Activated naive CD4-positive, alpha-beta T cell treated with anti-CD3 and anti-CD28 coated beads, Interleukin-2, amount 50 U/mL, for 24 hours (primary cell): ENCODE measurements at regions not wholly inside any gene's neighbourhood (a gene's known extent, or its start where the extent isn't known, plus 50 kb on each side); places are given as distances from the start of the nearest gene placed in this dataset.
"Not testable (repeated sequence)": the region's sequence is repeated elsewhere in the genome, so short reads cannot be mapped to it uniquely, and the experiment has no call there.

Source experiments
- H3K27ac Mint-ChIP-seq: one replicate; pipeline ENCODE4 v1.8.0; 2021; ENCODE audit warnings: mild to moderate bottlenecking, mixed read lengths
- H3K27me3 Mint-ChIP-seq: one replicate; pipeline ENCODE4 v1.8.0; 2021; ENCODE audit warnings: mixed read lengths
- H3K36me3 Mint-ChIP-seq: one replicate; pipeline ENCODE4 v1.8.0; 2021; ENCODE audit warnings: mixed read lengths
- H3K4me1 Mint-ChIP-seq: one replicate; pipeline ENCODE4 v1.8.0; 2021; ENCODE audit warnings: mixed read lengths
- H3K4me3 Mint-ChIP-seq: one replicate; pipeline ENCODE4 v1.8.0; 2021; ENCODE audit warnings: mild to moderate bottlenecking, mixed read lengths
- H3K9me3 Mint-ChIP-seq: one replicate; pipeline ENCODE4 v1.8.0; 2021; ENCODE audit warnings: mixed read lengths

- no peak overlapping the region for H3K4me3 Mint-ChIP-seq
- H3K4me1 Mint-ChIP-seq, result no peaks in the 10 kb centered on the region
- H3K36me3 Mint-ChIP-seq, result no peaks in the 10 kb centered on the region
- no peak overlapping the region for H3K27ac Mint-ChIP-seq
- H3K27me3 Mint-ChIP-seq, result no peaks in the 10 kb centered on the region
- H3K9me3 Mint-ChIP-seq, result no peaks in the 10 kb centered on the region
Observed at GRCh38 chr10:65172249-65172648, 1651.0 kb downstream of the REEP3 start.

GRCh38 chr10:65176994-65177393 is 1655.8 kb downstream of the REEP3 start:
- no peaks in the 10 kb centered on the region for H3K36me3 Mint-ChIP-seq
- no peaks in the 10 kb centered on the region for H3K27me3 Mint-ChIP-seq
- no peaks in the 10 kb centered on the region for H3K4me1 Mint-ChIP-seq
- H3K4me3 Mint-ChIP-seq, result no peak overlapping the region
- H3K9me3 Mint-ChIP-seq, result peaks cover 6% of the 10 kb centered on the region
- no peak overlapping the region for H3K27ac Mint-ChIP-seq

- Mint-ChIP-seq H3K9me3 (peaks cover 6% of the 10 kb centered on the region), H3K4me3 (no peak overlapping the region), H3K36me3 (no peaks in the 10 kb centered on the region), H3K27ac (no peak overlapping the region), H3K27me3 (no peaks in the 10 kb centered on the region), H3K4me1 (no peaks in the 10 kb centered on the region)
Observed at GRCh38 chr10:65183236-65183635, 1662.0 kb downstream of the REEP3 start.

GRCh38 chr10:65186668-65187067 is 1665.5 kb downstream of the REEP3 start:
- not testable (repeated sequence) for H3K4me3 Mint-ChIP-seq, H3K4me1 Mint-ChIP-seq, H3K27me3 Mint-ChIP-seq, H3K9me3 Mint-ChIP-seq, H3K36me3 Mint-ChIP-seq, H3K27ac Mint-ChIP-seq

GRCh38 chr10:65194126-65194525 is 1672.9 kb downstream of the REEP3 start:
- no peaks in the 10 kb centered on the region for H3K27me3 Mint-ChIP-seq
- H3K4me1 Mint-ChIP-seq, result no peaks in the 10 kb centered on the region
- H3K27ac Mint-ChIP-seq, result no peak overlapping the region
- no peaks in the 10 kb centered on the region for H3K36me3 Mint-ChIP-seq
- no peak overlapping the region for H3K4me3 Mint-ChIP-seq
- peaks cover 6% of the 10 kb centered on the region for H3K9me3 Mint-ChIP-seq

- H3K9me3 Mint-ChIP-seq, result peaks cover 6% of the 10 kb centered on the region
- no peak overlapping the region for H3K27ac Mint-ChIP-seq
- H3K27me3 Mint-ChIP-seq, result no peaks in the 10 kb centered on the region
- no peak overlapping the region for H3K4me3 Mint-ChIP-seq
- H3K36me3 Mint-ChIP-seq, result no peaks in the 10 kb centered on the region
- H3K4me1 Mint-ChIP-seq, result no peaks in the 10 kb centered on the region
Observed at GRCh38 chr10:65194555-65194954, 1673.4 kb downstream of the REEP3 start.

- Mint-ChIP-seq H3K4me1 (no peaks in the 10 kb centered on the region), H3K9me3 (peaks cover 6% of the 10 kb centered on the region), H3K27me3 (no peaks in the 10 kb centered on the region), H3K36me3 (no peaks in the 10 kb centered on the region), H3K27ac (no peak overlapping the region), H3K4me3 (no peak overlapping the region)
Observed at GRCh38 chr10:65196111-65196510, 1674.9 kb downstream of the REEP3 start.

GRCh38 chr10:65197935-65198334 is 1676.7 kb downstream of the REEP3 start:
- H3K27ac Mint-ChIP-seq, result no peak overlapping the region
- peaks cover 6% of the 10 kb centered on the region for H3K9me3 Mint-ChIP-seq
- no peak overlapping the region for H3K4me3 Mint-ChIP-seq
- no peaks in the 10 kb centered on the region for H3K36me3 Mint-ChIP-seq
- no peaks in the 10 kb centered on the region for H3K4me1 Mint-ChIP-seq
- no peaks in the 10 kb centered on the region for H3K27me3 Mint-ChIP-seq

- Mint-ChIP-seq H3K27me3 (no peaks in the 10 kb centered on the region), H3K4me3 (no peak overlapping the region), H3K9me3 (peaks cover 3% of the 10 kb centered on the region), H3K36me3 (no peaks in the 10 kb centered on the region), H3K27ac (no peak overlapping the region), H3K4me1 (no peaks in the 10 kb centered on the region)
Observed at GRCh38 chr10:65201491-65201890, 1680.3 kb downstream of the REEP3 start.

GRCh38 chr10:65204999-65205398 is 1683.8 kb downstream of the REEP3 start:
- Mint-ChIP-seq H3K27ac (no peak overlapping the region), H3K4me3 (no peak overlapping the region), H3K4me1 (no peaks in the 10 kb centered on the region), H3K9me3 (no peaks in the 10 kb centered on the region), H3K36me3 (no peaks in the 10 kb centered on the region), H3K27me3 (no peaks in the 10 kb centered on the region)

GRCh38 chr10:65213170-65213569 is 1692.0 kb downstream of the REEP3 start:
- H3K36me3 Mint-ChIP-seq, result no peaks in the 10 kb centered on the region
- no peak overlapping the region for H3K27ac Mint-ChIP-seq
- no peak overlapping the region for H3K4me3 Mint-ChIP-seq
- no peaks in the 10 kb centered on the region for H3K4me1 Mint-ChIP-seq
- no peaks in the 10 kb centered on the region for H3K9me3 Mint-ChIP-seq
- H3K27me3 Mint-ChIP-seq, result no peaks in the 10 kb centered on the region

- no peaks in the 10 kb centered on the region for H3K4me1 Mint-ChIP-seq
- H3K27ac Mint-ChIP-seq, result no peak overlapping the region
- H3K9me3 Mint-ChIP-seq, result no peaks in the 10 kb centered on the region
- H3K36me3 Mint-ChIP-seq, result no peaks in the 10 kb centered on the region
- no peaks in the 10 kb centered on the region for H3K27me3 Mint-ChIP-seq
- H3K4me3 Mint-ChIP-seq, result no peak overlapping the region
Observed at GRCh38 chr10:65219444-65219843, 1698.2 kb downstream of the REEP3 start.

GRCh38 chr10:65231148-65231547 is 1694.7 kb upstream of the LRRTM3 start:
- Mint-ChIP-seq H3K27me3 (no peaks in the 10 kb centered on the region), H3K27ac (no peak overlapping the region), H3K36me3 (no peaks in the 10 kb centered on the region), H3K4me1 (no peaks in the 10 kb centered on the region), H3K4me3 (no peak overlapping the region), H3K9me3 (peaks cover 10% of the 10 kb centered on the region)

- no peak overlapping the region for H3K4me3 Mint-ChIP-seq
- no peaks in the 10 kb centered on the region for H3K4me1 Mint-ChIP-seq
- H3K27me3 Mint-ChIP-seq, result no peaks in the 10 kb centered on the region
- H3K36me3 Mint-ChIP-seq, result no peaks in the 10 kb centered on the region
- peaks cover 5% of the 10 kb centered on the region for H3K9me3 Mint-ChIP-seq
- no peak overlapping the region for H3K27ac Mint-ChIP-seq
Observed at GRCh38 chr10:65234261-65234660, 1691.6 kb upstream of the LRRTM3 start.

- Mint-ChIP-seq H3K27ac (no peak overlapping the region), H3K36me3 (no peaks in the 10 kb centered on the region)
Observed at GRCh38 chr10:65235266-65235665, 1690.6 kb upstream of the LRRTM3 start.

GRCh38 chr10:65235846-65236245 is 1690.0 kb upstream of the LRRTM3 start:
- no peaks in the 10 kb centered on the region for H3K4me1 Mint-ChIP-seq

More at GRCh38 chr10:65235266-65235665, 1690.6 kb upstream of the LRRTM3 start:
- no peak overlapping the region for H3K4me3 Mint-ChIP-seq
- peaks cover under 1% of the 10 kb centered on the region for H3K9me3 Mint-ChIP-seq
- H3K27me3 Mint-ChIP-seq, result no peaks in the 10 kb centered on the region
- no peaks in the 10 kb centered on the region for H3K4me1 Mint-ChIP-seq

GRCh38 chr10:65265451-65265954 is 1660.3 kb upstream of the LRRTM3 start:
- H3K27me3 Mint-ChIP-seq, result no peaks in the 10 kb centered on the region
- H3K4me1 Mint-ChIP-seq, result no peaks in the 10 kb centered on the region
- H3K9me3 Mint-ChIP-seq, result peaks cover 9% of the 10 kb centered on the region
- no peak overlapping the region for H3K27ac Mint-ChIP-seq
- H3K36me3 Mint-ChIP-seq, result no peaks in the 10 kb centered on the region
- no peak overlapping the region for H3K4me3 Mint-ChIP-seq

More at GRCh38 chr10:65235846-65236245, 1690.0 kb upstream of the LRRTM3 start:
- Mint-ChIP-seq H3K27me3 (no peaks in the 10 kb centered on the region), H3K4me3 (no peak overlapping the region), H3K36me3 (no peaks in the 10 kb centered on the region), H3K9me3 (no peaks in the 10 kb centered on the region), H3K27ac (no peak overlapping the region)
